Uterus (tissue), 3 donors: ENCODE measurements at regions not wholly inside any gene's neighbourhood (a gene's known extent, or its start where the extent isn't known, plus 50 kb on each side); places are given as distances from the start of the nearest gene placed in this dataset.

Experiments used
- DNase-seq, 2 donors: peaks; one replicate each; pipeline ENCODE4 v3.0.0-alpha.2; 2019 to 2020
- H3K27ac ChIP-seq, 2 donors: fragments of 200-600 bp; sonication (generic); 1 replicate in 1 of 2; 2 replicates in 1 of 2; pipeline ENCODE4 v1.5.1; 2016 to 2018
- H3K27me3 ChIP-seq, 2 donors: fragments of 200-600 bp; sonication (generic); one replicate each; pipeline ENCODE4 v1.5.1; 2018 to 2019; ENCODE audit warnings: control low read depth in 1 of 2
- H3K36me3 ChIP-seq, 2 donors: fragments of 200-600 bp; sonication (generic); one replicate each; pipeline ENCODE4 v1.5.1; 2019; ENCODE audit warnings: control low read depth in 1 of 2
- H3K4me1 ChIP-seq, 2 donors: fragments of 200-600 bp; sonication (generic); one replicate each; pipeline ENCODE4 v1.5.1; 2018 to 2019; ENCODE audit warnings: control low read depth in 1 of 2
- H3K4me3 ChIP-seq, 2 donors: fragments of 200-600 bp; sonication (generic); 1 replicate in 1 of 2; 2 replicates in 1 of 2; pipeline ENCODE4 v1.5.1; 2018 to 2019; ENCODE audit warnings: mild to moderate bottlenecking in 1 of 2
- H3K9me3 ChIP-seq, 2 donors: fragments of 200-600 bp; sonication (generic); one replicate each; pipeline ENCODE4 v1.5.1; 2019; ENCODE audit warnings: control low read depth in 1 of 2
- POLR2A ChIP-seq, 2 donors: fragments of 450-650 bp; IDR thresholded peaks; one replicate each; pipeline ENCODE4 v1.6.1; 2016; ENCODE audit warnings: antibody characterized with exemption in 2 of 2, mild to moderate bottlenecking in 1 of 2, moderate library complexity in 1 of 2
- intact Hi-C: fragments of 100-400 bp; cut with DNase I; formaldehyde crosslinking; loops from one replicate; pipeline ENCODE4 v1.15.1; 2023; ENCODE audit warnings: low total_unique reads
- TF ChIP-seq, protein P1 (sequence below), 4 experiments: fragments of 200-600 bp in 2 of 4; fragments of 450-650 bp in 2 of 4; sonication (generic) in 2 of 4; IDR thresholded peaks; one replicate each; pipeline ENCODE4 v1.5.1; 2016 to 2019; ENCODE audit warnings: antibody characterized with exemption in 4 of 4, mild to moderate bottlenecking in 2 of 4, moderate library complexity in 1 of 4
- donor health status: DM: yes; HTN: yes; CAD: no.

DNA sequence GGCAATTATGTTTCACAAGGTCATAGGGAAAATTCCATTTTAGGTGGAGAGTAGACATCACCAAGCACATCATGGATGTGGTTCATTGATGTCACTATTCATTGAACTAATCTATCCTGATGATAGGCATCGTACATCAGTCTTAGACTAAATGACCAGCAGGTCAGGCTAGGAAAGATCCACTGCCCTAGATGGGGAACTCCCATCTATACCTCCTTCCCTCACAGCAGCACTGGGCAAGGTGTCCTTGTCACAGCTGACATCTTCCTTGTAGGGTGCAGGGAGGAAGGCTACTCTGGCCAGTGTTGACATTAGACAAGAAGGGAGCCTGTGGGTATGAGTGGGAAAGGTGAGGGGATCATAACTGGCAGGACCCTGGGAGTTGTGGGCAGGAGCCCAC is 63.8 kb upstream of the CAPRIN2 start:
- no peaks in the 10 kb centered on the region for H3K4me1 ChIP-seq
- H3K4me3 ChIP-seq, result no peak overlapping the region
- TF ChIP-seq, protein P1, sequence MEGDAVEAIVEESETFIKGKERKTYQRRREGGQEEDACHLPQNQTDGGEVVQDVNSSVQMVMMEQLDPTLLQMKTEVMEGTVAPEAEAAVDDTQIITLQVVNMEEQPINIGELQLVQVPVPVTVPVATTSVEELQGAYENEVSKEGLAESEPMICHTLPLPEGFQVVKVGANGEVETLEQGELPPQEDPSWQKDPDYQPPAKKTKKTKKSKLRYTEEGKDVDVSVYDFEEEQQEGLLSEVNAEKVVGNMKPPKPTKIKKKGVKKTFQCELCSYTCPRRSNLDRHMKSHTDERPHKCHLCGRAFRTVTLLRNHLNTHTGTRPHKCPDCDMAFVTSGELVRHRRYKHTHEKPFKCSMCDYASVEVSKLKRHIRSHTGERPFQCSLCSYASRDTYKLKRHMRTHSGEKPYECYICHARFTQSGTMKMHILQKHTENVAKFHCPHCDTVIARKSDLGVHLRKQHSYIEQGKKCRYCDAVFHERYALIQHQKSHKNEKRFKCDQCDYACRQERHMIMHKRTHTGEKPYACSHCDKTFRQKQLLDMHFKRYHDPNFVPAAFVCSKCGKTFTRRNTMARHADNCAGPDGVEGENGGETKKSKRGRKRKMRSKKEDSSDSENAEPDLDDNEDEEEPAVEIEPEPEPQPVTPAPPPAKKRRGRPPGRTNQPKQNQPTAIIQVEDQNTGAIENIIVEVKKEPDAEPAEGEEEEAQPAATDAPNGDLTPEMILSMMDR (IDR thresholded peaks at IDR 0.05), result no peak
- TF ChIP-seq POLR2A (IDR thresholded peaks at IDR 0.05), result no peak
- H3K36me3 ChIP-seq, result no peaks in the 10 kb centered on the region
- no peak for DNase-seq
- H3K27ac ChIP-seq, result no peak overlapping the region
- H3K27me3 ChIP-seq, result no peaks in the 10 kb centered on the region
- intact Hi-C loops, result no loop called here
- no peaks in the 10 kb centered on the region for H3K9me3 ChIP-seq

DNA sequence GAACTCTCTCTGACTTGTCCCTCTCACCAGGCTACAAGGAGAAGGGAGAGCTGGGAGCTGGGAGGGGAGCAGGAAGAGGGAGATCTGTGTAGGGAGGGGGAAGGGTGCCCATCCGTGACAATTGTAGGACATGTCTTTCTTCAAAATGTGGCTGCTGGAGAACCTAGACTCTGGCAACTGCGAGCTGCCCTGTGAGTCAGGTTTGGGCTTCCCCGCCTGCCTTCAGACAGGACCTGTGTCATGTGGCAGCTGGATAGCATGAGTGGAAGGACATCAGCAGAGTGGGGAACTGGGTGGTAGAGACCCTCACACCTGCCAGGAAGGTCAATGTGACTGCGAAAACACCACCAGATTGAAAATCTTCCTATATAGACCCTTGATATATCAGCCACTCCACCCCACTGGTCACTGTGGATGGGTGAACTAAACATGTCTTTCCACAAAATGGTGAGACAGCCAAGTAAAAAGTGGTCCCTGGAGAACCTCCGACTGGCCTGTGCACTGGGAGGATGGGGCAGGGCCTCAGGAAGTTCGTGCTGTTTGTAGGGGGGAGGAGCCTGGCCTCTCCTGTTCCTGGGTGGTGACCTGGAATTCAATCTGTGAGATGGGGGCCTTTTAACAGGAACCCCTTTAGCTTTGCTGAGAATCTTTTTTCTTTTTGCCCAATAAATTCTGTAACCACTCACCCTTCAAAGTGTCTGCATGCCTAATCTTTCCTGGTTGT is 62.2 kb upstream of the CAPRIN2 start:
- no peak for DNase-seq
- Histone ChIP-seq H3K36me3 (no peaks in the 10 kb centered on the region), H3K27ac (no peak overlapping the region), H3K9me3 (no peaks in the 10 kb centered on the region), H3K4me1 (no peaks in the 10 kb centered on the region), H3K4me3 (no peak overlapping the region), H3K27me3 (no peaks in the 10 kb centered on the region)
- TF ChIP-seq, protein P1 (IDR thresholded peaks at IDR 0.05), result no peak
- no peak for TF ChIP-seq POLR2A (IDR thresholded peaks at IDR 0.05)
- intact Hi-C loops, result no loop called here

DNA sequence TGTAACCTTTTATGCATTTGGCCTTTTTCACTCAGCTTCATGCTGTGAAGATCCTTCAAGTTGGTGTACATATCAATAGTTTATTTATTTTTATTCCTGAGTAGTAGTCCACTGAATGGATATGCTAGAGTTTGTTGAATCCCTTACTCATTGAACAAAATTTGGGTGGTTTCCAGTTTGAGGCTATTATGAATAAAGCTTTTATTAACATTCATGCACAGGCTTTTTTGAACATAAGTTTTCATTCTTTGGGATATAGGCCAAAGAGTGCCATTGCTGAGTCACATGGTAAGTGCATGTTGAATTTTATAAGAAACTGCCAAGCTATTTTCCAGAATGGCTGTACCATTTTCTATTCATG is 59.5 kb upstream of the CAPRIN2 start:
- intact Hi-C loops, result no loop called here
- Histone ChIP-seq H3K36me3 (no peaks in the 10 kb centered on the region), H3K4me3 (no peak overlapping the region), H3K9me3 (no peaks in the 10 kb centered on the region), H3K4me1 (no peaks in the 10 kb centered on the region), H3K27me3 (no peaks in the 10 kb centered on the region), H3K27ac (no peak overlapping the region)
- no peak for TF ChIP-seq POLR2A (IDR thresholded peaks at IDR 0.05)
- TF ChIP-seq, protein P1 (IDR thresholded peaks at IDR 0.05), result no peak
- no peak for DNase-seq

DNA sequence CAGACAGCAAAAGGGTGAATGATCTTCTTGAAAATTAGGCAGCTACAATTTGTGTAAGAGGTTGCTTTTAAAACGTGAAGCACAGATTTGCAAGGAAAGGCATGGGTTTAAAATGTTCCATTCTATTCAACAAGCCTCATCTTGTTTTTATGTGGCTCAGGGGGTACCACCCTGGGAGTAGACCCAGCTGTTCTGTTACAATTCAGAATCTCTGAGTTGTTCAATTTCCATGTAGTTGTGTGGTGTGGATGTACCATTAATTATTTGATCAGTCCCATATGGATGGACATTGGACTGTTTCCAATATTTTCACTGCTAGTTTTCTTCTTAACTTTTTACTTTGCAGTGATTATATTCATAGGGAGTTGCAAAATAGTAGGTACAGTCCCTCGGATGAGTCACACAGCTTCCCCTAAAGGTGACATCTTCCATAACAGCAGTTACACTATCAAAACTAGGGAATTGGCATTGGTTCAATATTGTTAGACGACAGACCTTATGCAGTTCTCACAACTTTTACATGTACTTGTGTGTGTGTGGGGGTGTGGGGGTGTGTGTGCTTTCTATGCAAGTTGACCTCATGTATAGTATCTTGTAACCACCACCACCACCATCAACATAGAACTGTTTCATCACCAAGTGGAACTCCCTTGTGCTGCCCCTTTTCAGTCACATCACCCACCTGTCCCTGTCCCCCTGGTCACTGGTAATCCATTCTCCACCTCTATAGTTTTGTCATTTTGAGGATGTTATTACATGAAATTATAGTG is 59.0 kb upstream of the CAPRIN2 start:
- H3K4me3 ChIP-seq, result no peak overlapping the region
- intact Hi-C loops, result no loop called here
- no peaks in the 10 kb centered on the region for H3K27me3 ChIP-seq
- H3K27ac ChIP-seq, result no peak overlapping the region
- no peak for TF ChIP-seq POLR2A (IDR thresholded peaks at IDR 0.05)
- TF ChIP-seq, protein P1 (IDR thresholded peaks at IDR 0.05), result no peak
- H3K9me3 ChIP-seq, result no peaks in the 10 kb centered on the region
- DNase-seq, result no peak
- no peaks in the 10 kb centered on the region for H3K4me1 ChIP-seq
- H3K36me3 ChIP-seq, result no peaks in the 10 kb centered on the region

DNA sequence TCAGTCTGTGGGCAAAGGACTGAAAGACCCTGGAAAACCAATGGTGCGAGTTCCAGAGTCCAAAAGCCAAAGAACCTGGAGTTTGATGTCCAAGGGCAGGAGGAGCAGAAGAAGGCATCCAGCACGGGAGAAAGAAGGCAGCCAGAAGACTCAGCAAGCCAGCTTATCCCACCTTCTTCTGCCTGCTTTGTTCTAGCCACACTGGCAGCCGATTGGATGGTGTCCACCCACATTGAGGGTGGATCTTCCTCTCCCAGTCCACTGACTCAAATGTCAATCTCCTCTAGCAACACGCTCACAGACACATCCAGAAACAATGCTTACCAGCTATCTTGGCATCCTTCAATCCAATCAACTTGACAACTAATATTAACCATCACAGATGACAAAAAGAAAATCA is 57.2 kb upstream of the CAPRIN2 start:
- no peaks in the 10 kb centered on the region for H3K27me3 ChIP-seq

More for the DNA sequence above, 57.2 kb upstream of the CAPRIN2 start:
- Histone ChIP-seq H3K36me3 (no peaks in the 10 kb centered on the region), H3K4me1 (no peaks in the 10 kb centered on the region), H3K9me3 (no peaks in the 10 kb centered on the region), H3K4me3 (no peak overlapping the region), H3K27ac (no peak overlapping the region)
- TF ChIP-seq, protein P1 (IDR thresholded peaks at IDR 0.05), result no peak
- no peak for TF ChIP-seq POLR2A (IDR thresholded peaks at IDR 0.05)
- intact Hi-C loops, result no loop called here
- DNase-seq, result no peak
